GM12891 (cell line): ENCODE measurements at regions not wholly inside any gene's neighbourhood (a gene's known extent, or its start where the extent isn't known, plus 50 kb on each side); places are given as distances from the start of the nearest gene placed in this dataset.

ENCODE experiments used
- PAX5 ChIP-seq: IDR thresholded peaks from 2 replicates; pipeline ENCODE4 v1.6.1; 2011; ENCODE audit warnings: low read length, moderate library complexity, mild to moderate bottlenecking; ENCODE audit not compliant: insufficient read depth, severe bottlenecking
- POLR2A ChIP-seq: IDR thresholded peaks from 2 replicates; pipeline ENCODE4 v1.6.1; 2011; ENCODE audit warnings: low read depth, low read length, control low read depth
- POLR2AphosphoS5 ChIP-seq: IDR thresholded peaks from 2 replicates; pipeline ENCODE4 v1.6.1; 2011; ENCODE audit warnings: low read depth, low read length, control low read depth
- SPI1 ChIP-seq: IDR thresholded peaks from 2 replicates; pipeline ENCODE4 v1.6.1; 2011; ENCODE audit warnings: low read depth, low read length, control low read depth
- TAF1 ChIP-seq: IDR thresholded peaks from 2 replicates; pipeline ENCODE4 v1.6.1; 2011; ENCODE audit warnings: low read depth, low read length, control low read depth

- TF ChIP-seq TAF1: no peak
- no peak for TF ChIP-seq POLR2A
- TF ChIP-seq POLR2AphosphoS5: no peak
- no peak for TF ChIP-seq SPI1
- no peak for TF ChIP-seq PAX5
Observed at GRCh38 chr2:204261846-204262245, 283.4 kb upstream of the PARD3B start.
